Endothelial cell (in vitro differentiated cells): ENCODE measurements at regions not wholly inside any gene's neighbourhood (a gene's known extent, or its start where the extent isn't known, plus 50 kb on each side); places are given as distances from the start of the nearest gene placed in this dataset.

Experiments
- DNase-seq: peaks from one replicate; pipeline ENCODE4 v3.0.0; 2021; ENCODE audit warnings: low spot score
- H3K27ac Mint-ChIP-seq: one replicate; pipeline ENCODE4 v1.8.0; 2021; ENCODE audit warnings: mixed read lengths, inconsistent platforms; ENCODE audit not compliant: unreplicated experiment
- H3K27me3 Mint-ChIP-seq: one replicate; pipeline ENCODE4 v1.8.0; 2021; ENCODE audit warnings: mild to moderate bottlenecking, moderate library complexity, mixed read lengths, inconsistent platforms; ENCODE audit not compliant: unreplicated experiment
- H3K36me3 Mint-ChIP-seq: one replicate; pipeline ENCODE4 v1.8.0; 2021; ENCODE audit warnings: mild to moderate bottlenecking, low read depth, mixed read lengths, inconsistent platforms; ENCODE audit not compliant: unreplicated experiment
- H3K4me1 Mint-ChIP-seq: one replicate; pipeline ENCODE4 v1.8.0; 2021; ENCODE audit warnings: mild to moderate bottlenecking, mixed read lengths, inconsistent platforms; ENCODE audit not compliant: unreplicated experiment
- H3K4me3 Mint-ChIP-seq: one replicate; pipeline ENCODE4 v1.8.0; 2021; ENCODE audit warnings: mild to moderate bottlenecking, mixed read lengths, inconsistent platforms; ENCODE audit not compliant: unreplicated experiment
- H3K9me3 Mint-ChIP-seq: one replicate; pipeline ENCODE4 v1.8.0; 2021; ENCODE audit warnings: mixed read lengths, inconsistent platforms; ENCODE audit not compliant: unreplicated experiment
- CTCF ChIP-seq: fragments of 200-600 bp; sonication (generic); IDR thresholded peaks from one replicate; pipeline ENCODE4 v1.5.0; 2021; ENCODE audit warnings: antibody characterized with exemption; ENCODE audit not compliant: unreplicated experiment

- Mint-ChIP-seq H3K27me3 (peaks cover 1% of the 10 kb centered on the region), H3K9me3 (no peaks in the 10 kb centered on the region), H3K27ac (no peak overlapping the region), H3K36me3 (no peaks in the 10 kb centered on the region), H3K4me3 (no peak overlapping the region), H3K4me1 (no peaks in the 10 kb centered on the region)
- no peak for DNase-seq
- TF ChIP-seq CTCF = no peak
Observed at GRCh38 chr3:34225821-34226366, 427.5 kb downstream of the PDCD6IP start.

GRCh38 chr3:34229876-34230275 is 431.4 kb downstream of the PDCD6IP start:
- no peaks in the 10 kb centered on the region for H3K36me3 Mint-ChIP-seq
- no peaks in the 10 kb centered on the region for H3K4me1 Mint-ChIP-seq
- H3K27me3 Mint-ChIP-seq = no peaks in the 10 kb centered on the region
- no peak for TF ChIP-seq CTCF
- no peak for DNase-seq
- no peak overlapping the region for H3K27ac Mint-ChIP-seq
- H3K4me3 Mint-ChIP-seq = no peak overlapping the region
- H3K9me3 Mint-ChIP-seq = no peaks in the 10 kb centered on the region

GRCh38 chr3:34235096-34235495 is 436.7 kb downstream of the PDCD6IP start:
- TF ChIP-seq CTCF = no peak
- Mint-ChIP-seq H3K9me3 (no peaks in the 10 kb centered on the region), H3K4me3 (no peak overlapping the region), H3K27me3 (no peaks in the 10 kb centered on the region), H3K27ac (no peak overlapping the region), H3K36me3 (no peaks in the 10 kb centered on the region), H3K4me1 (no peaks in the 10 kb centered on the region)
- DNase-seq = no peak

- Mint-ChIP-seq H3K4me1 (peaks cover 3% of the 10 kb centered on the region), H3K36me3 (no peaks in the 10 kb centered on the region), H3K27me3 (no peaks in the 10 kb centered on the region), H3K27ac (no peak overlapping the region), H3K4me3 (no peak overlapping the region), H3K9me3 (no peaks in the 10 kb centered on the region)
- no peak for TF ChIP-seq CTCF
- no peak for DNase-seq
Observed at GRCh38 chr3:34237946-34238345, 439.5 kb downstream of the PDCD6IP start.

- Mint-ChIP-seq H3K4me1 (peaks cover 3% of the 10 kb centered on the region), H3K9me3 (no peaks in the 10 kb centered on the region), H3K27me3 (no peaks in the 10 kb centered on the region), H3K27ac (no peak overlapping the region), H3K4me3 (no peak overlapping the region), H3K36me3 (no peaks in the 10 kb centered on the region)
- TF ChIP-seq CTCF = no peak
- no peak for DNase-seq
Observed at GRCh38 chr3:34238407-34238806, 440.0 kb downstream of the PDCD6IP start.
